K562 (cell line): ENCODE measurements at regions not wholly inside any gene's neighbourhood (a gene's known extent, or its start where the extent isn't known, plus 50 kb on each side); places are given as distances from the start of the nearest gene placed in this dataset.

Experiments
- ATAC-seq: fragments of 200-7000 bp; cut with Tn5 transposase; 3 replicates; pipeline ENCODE4 v1.9.1; 2020; ENCODE audit warnings: moderate library complexity
- BruUV-seq: library from RNA; stranded (reverse); fragments of 400-500 nt; replicated peaks from 2 replicates; lab custom pipeline; 2021; lab: Mats Ljungman, UMichigan
- CTCF ChIA-PET: fragments of 300-600 bp; formaldehyde crosslinking; extraction: SDS; loops from one replicate; lab custom pipeline; 2021; ENCODE audit warnings: low intra/inter-chr PET ratio; lab: Yijun Ruan, JAX
- POLR2A ChIA-PET: fragments of 300-600, 350-650 bp; sonication (Branson Sonifier 250); formaldehyde crosslinking; extraction: SDS; loops from one replicate; lab custom pipeline; 2021; ENCODE audit warnings: antibody characterized with exemption, inconsistent platforms; lab: Yijun Ruan, JAX
- DNase-seq, 4 experiments: peaks; one replicate each; pipeline versions ENCODE4 v3.0.0 to v3.0.0-alpha.2; 2011 to 2018; ENCODE audit warnings: low spot score in 3 of 4, mixed read lengths in 3 of 4; ENCODE audit errors: extremely low read depth in 1 of 4
- FAIRE-seq: peaks from 2 replicates; lab custom pipeline; 2011; peaks lifted over from hg19 to GRCh38; lab: Jason Lieb, UNC
- H2AFZ ChIP-seq: 2 replicates; pipeline ENCODE4 v1.6.0; 2011; ENCODE audit warnings: low read depth, low read length, control low read depth, inconsistent platforms
- H3K27ac ChIP-seq: fragments of 200-600 bp; 3 replicates; pipeline ENCODE4 v1.8.0; 2011; ENCODE audit warnings: low read depth, mild to moderate bottlenecking, control low read depth, inconsistent platforms, low read length, moderate library complexity, mixed read lengths; ENCODE audit errors: extremely low read depth
- H3K27me3 ChIP-seq, 2 experiments: fragments of 300-600 bp in 1 of 2; 2 replicates in 1 of 2; 3 replicates in 1 of 2; pipeline versions ENCODE4 v1.6.0 to v1.8.0; 2011; ENCODE audit warnings: inconsistent platforms in 2 of 2, low read length in 2 of 2, mild to moderate bottlenecking in 1 of 2, mixed read lengths in 1 of 2, moderate library complexity in 1 of 2; ENCODE audit not compliant: control insufficient read depth in 2 of 2, insufficient read depth in 2 of 2
- H3K36me3 ChIP-seq: fragments of 300-600 bp; 3 replicates; pipeline ENCODE4 v1.8.0; 2011; ENCODE audit warnings: mild to moderate bottlenecking, low read length, inconsistent platforms; ENCODE audit not compliant: control insufficient read depth, insufficient read depth
- H3K4me1 ChIP-seq, 2 experiments: fragments of 200-600 bp in 1 of 2; replicated peaks in 1 of 2; 2 replicates in 1 of 2; 3 replicates in 1 of 2; pipeline versions ENCODE4 v1.5.1 to v1.8.0; 2011; ENCODE audit warnings: inconsistent platforms in 2 of 2, low read length in 2 of 2, mild to moderate bottlenecking in 1 of 2, mixed read lengths in 1 of 2, moderate library complexity in 1 of 2; ENCODE audit not compliant: control insufficient read depth in 2 of 2, insufficient read depth in 2 of 2
- H3K4me2 ChIP-seq: 2 replicates; pipeline ENCODE4 v1.6.1; 2011; ENCODE audit warnings: low read length, control low read depth, inconsistent platforms, mixed read lengths; ENCODE audit not compliant: insufficient read depth
- H3K4me3 ChIP-seq: fragments of 200-600 bp; sonication (generic), shearing (Covaris generic); 2 replicates; pipeline ENCODE4 v1.5.1; 2016; ENCODE audit warnings: control low read depth, inconsistent platforms
- H3K79me2 ChIP-seq: fragments of 200-600 bp; 3 replicates; pipeline ENCODE4 v1.8.0; 2011; ENCODE audit warnings: low read length, inconsistent platforms; ENCODE audit not compliant: control insufficient read depth, insufficient read depth
- H3K9ac ChIP-seq, 2 experiments: 2 replicates each; pipeline versions ENCODE4 v1.6.0 to v1.6.1; 2011; ENCODE audit warnings: low read depth in 2 of 2, low read length in 2 of 2, control low read depth in 1 of 2, inconsistent platforms in 1 of 2, mild to moderate bottlenecking in 1 of 2, mixed read lengths in 1 of 2; ENCODE audit not compliant: insufficient read depth in 1 of 2
- H3K9me1 ChIP-seq: one replicate; pipeline ENCODE4 v1.6.0; 2011; ENCODE audit warnings: inconsistent platforms, mild to moderate bottlenecking, low read length, moderate library complexity; ENCODE audit not compliant: control insufficient read depth, insufficient read depth
- H3K9me3 ChIP-seq: replicated peaks from 2 replicates; pipeline ENCODE4 v1.5.1; 2011; ENCODE audit warnings: low read depth, low read length, inconsistent platforms; ENCODE audit not compliant: control insufficient read depth, insufficient read depth
- H4K20me1 ChIP-seq: replicated peaks from 2 replicates; pipeline ENCODE4 v1.6.1; 2011; ENCODE audit warnings: low read length, inconsistent platforms, mixed read lengths; ENCODE audit not compliant: control insufficient read depth, insufficient read depth
- CHD4 ChIP-seq: fragments of 200-600 bp; sonication (generic); IDR thresholded peaks from 3 replicates; pipeline ENCODE4 v1.6.1; 2012; ENCODE audit warnings: low read depth, mild to moderate bottlenecking, mixed read lengths, low read length, inconsistent platforms; ENCODE audit not compliant: insufficient read depth, insufficient replicate concordance, poor library complexity, severe bottlenecking
- DNMT1 ChIP-seq: fragments of 450-650 bp; IDR thresholded peaks from 2 replicates; pipeline ENCODE4 v1.6.1; 2016; ENCODE audit warnings: antibody characterized with exemption, mild to moderate bottlenecking
- PBX2 ChIP-seq, 2 experiments: IDR thresholded peaks in 1 of 2; conservative IDR thresholded peaks in 1 of 2; 2 replicates each; pipeline ENCODE4 v1.6.1; 2016; ENCODE audit warnings: low read depth in 2 of 2, mild to moderate bottlenecking in 1 of 2, missing compliant biosample characterization in 1 of 2, missing genetic modification characterization in 1 of 2, moderate library complexity in 1 of 2
- WGBS: fragments of 100-300 bp; shearing (Covaris generic); methylation state at CpG from one replicate; pipeline ENCODE4 v1.1.6; 2016; ENCODE audit warnings: low coverage, mixed read lengths; ENCODE audit not compliant: insufficient coverage; ENCODE audit errors: missing lambda C conversion rate; 5-methylcytosine and 5-hydroxymethylcytosine counted together
- in situ Hi-C: fragments of 300-500 bp; cut with MboI; formaldehyde crosslinking; loops from 4 replicates; pipeline ENCODE4 v1.15.0; 2018; ENCODE audit warnings: inconsistent platforms, mixed read lengths
- intact Hi-C: fragments of 100-400 bp; cut with micrococcal nuclease; formaldehyde crosslinking; loops from 2 replicates; pipeline ENCODE4 v1.14.2; 2022
- TF ChIP-seq, protein P1 (sequence below): fragments of 250-450 bp; sonication (Bioruptor Pico); IDR thresholded peaks from 2 replicates; pipeline ENCODE4 v1.4.0; 2020; ENCODE audit warnings: borderline replicate concordance
- TF ChIP-seq, protein P2 (sequence below): sonication (generic); formaldehyde crosslinking; IDR thresholded peaks from 2 replicates; pipeline ENCODE4 v1.8.0; 2022; ENCODE audit warnings: mild to moderate bottlenecking, missing genetic modification reagents
- TF ChIP-seq, protein P3 (sequence below): fragments of 450-650 bp; IDR thresholded peaks from 2 replicates; pipeline ENCODE4 v1.6.1; 2016; ENCODE audit warnings: mild to moderate bottlenecking

DNA sequence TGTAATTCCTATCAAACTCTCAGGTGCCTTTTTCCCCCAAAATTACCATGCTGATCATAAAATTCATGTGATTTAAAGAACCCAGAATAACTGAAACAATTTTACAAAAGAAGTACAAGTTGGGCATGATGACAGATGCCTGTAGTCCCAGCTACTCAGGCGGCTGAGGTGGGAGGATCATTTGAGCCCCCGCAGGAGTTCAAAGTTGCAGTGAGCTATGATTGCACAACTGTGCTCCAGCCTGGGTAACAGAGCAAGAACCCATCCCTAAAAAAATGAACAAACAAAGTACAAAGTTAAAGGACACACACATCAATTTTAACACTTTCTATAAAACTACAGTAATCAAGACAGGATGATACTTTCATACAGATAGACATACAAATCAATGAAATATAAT, 97.9 kb upstream of the LPAR1 start:
- FAIRE-seq = no peak
- in situ Hi-C loops (no loop called here), intact Hi-C loops (no loop called here)
- Histone ChIP-seq H3K4me2 (no peak overlapping the region), H3K36me3 (no peaks in the 10 kb centered on the region), H3K4me1 (no peaks in the 10 kb centered on the region), H3K79me2 (no peaks in the 10 kb centered on the region), H3K27me3 (no peaks in the 10 kb centered on the region), H3K4me3 (no peak overlapping the region), H3K9me1 (no peaks in the 10 kb centered on the region), H3K9me3 (no peaks in the 10 kb centered on the region), H2AFZ (no peak overlapping the region), H3K27ac (no peak overlapping the region)
- ATAC-seq = no peak
- DNase-seq = no peak
- ChIA-PET CTCF (no interaction called here), POLR2A (no interaction called here)
- TF ChIP-seq, protein P1, sequence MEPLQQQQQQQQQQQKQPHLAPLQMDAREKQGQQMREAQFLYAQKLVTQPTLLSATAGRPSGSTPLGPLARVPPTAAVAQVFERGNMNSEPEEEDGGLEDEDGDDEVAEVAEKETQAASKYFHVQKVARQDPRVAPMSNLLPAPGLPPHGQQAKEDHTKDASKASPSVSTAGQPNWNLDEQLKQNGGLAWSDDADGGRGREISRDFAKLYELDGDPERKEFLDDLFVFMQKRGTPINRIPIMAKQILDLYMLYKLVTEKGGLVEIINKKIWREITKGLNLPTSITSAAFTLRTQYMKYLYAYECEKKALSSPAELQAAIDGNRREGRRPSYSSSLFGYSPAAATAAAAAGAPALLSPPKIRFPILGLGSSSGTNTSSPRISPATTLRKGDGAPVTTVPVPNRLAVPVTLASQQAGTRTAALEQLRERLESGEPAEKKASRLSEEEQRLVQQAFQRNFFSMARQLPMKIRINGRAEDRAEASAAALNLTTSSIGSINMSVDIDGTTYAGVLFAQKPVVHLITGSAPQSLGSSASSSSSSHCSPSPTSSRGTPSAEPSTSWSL (CRISPR knock-in tag) = no peak
- TF ChIP-seq, protein P2, sequence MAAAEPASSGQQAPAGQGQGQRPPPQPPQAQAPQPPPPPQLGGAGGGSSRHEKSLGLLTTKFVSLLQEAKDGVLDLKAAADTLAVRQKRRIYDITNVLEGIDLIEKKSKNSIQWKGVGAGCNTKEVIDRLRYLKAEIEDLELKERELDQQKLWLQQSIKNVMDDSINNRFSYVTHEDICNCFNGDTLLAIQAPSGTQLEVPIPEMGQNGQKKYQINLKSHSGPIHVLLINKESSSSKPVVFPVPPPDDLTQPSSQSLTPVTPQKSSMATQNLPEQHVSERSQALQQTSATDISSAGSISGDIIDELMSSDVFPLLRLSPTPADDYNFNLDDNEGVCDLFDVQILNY (CRISPR knock-in tag) = no peak
- TF ChIP-seq CHD4 = no peak
- TF ChIP-seq DNMT1 = no peak
- TF ChIP-seq, protein P3, sequence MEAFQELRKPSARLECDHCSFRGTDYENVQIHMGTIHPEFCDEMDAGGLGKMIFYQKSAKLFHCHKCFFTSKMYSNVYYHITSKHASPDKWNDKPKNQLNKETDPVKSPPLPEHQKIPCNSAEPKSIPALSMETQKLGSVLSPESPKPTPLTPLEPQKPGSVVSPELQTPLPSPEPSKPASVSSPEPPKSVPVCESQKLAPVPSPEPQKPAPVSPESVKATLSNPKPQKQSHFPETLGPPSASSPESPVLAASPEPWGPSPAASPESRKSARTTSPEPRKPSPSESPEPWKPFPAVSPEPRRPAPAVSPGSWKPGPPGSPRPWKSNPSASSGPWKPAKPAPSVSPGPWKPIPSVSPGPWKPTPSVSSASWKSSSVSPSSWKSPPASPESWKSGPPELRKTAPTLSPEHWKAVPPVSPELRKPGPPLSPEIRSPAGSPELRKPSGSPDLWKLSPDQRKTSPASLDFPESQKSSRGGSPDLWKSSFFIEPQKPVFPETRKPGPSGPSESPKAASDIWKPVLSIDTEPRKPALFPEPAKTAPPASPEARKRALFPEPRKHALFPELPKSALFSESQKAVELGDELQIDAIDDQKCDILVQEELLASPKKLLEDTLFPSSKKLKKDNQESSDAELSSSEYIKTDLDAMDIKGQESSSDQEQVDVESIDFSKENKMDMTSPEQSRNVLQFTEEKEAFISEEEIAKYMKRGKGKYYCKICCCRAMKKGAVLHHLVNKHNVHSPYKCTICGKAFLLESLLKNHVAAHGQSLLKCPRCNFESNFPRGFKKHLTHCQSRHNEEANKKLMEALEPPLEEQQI = no peak
- no peak for TF ChIP-seq PBX2 (CRISPR knock-in tag; IDR thresholded peaks at IDR 0.05; ENCODE audit: low read depth)
- TF ChIP-seq PBX2 (tag; conservative IDR thresholded peaks at IDR 0.05; ENCODE audit: low read depth) = no peak
- TF ChIP-seq, all 486 proteins: peak for 0
- Histone ChIP-seq H3K9ac (no peak overlapping the region), H4K20me1 (no peaks in the 10 kb centered on the region)
- WGBS = 0% methylated on average over 2 of the region's 2 CpGs
- no TSS peak for BruUV-seq
